Neural progenitor cell (in vitro differentiated cells): ENCODE measurements at regions not wholly inside any gene's neighbourhood (a gene's known extent, or its start where the extent isn't known, plus 50 kb on each side); places are given as distances from the start of the nearest gene placed in this dataset.

Experiments
- DNase-seq: peaks from one replicate; pipeline ENCODE4 v3.0.0-alpha.2; 2016; ENCODE audit warnings: low spot score
- H2AFZ ChIP-seq: fragments of 200-600 bp; sonication (generic); replicated peaks from 2 replicates; pipeline ENCODE4 v1.6.1; 2016; ENCODE audit warnings: antibody characterized with exemption
- H3F3A ChIP-seq: fragments of 200-600 bp; sonication (generic); 2 replicates; pipeline ENCODE4 v1.6.1; 2016; ENCODE audit warnings: antibody characterized with exemption, low read depth
- H3K27ac ChIP-seq: fragments of 200-600 bp; sonication (generic); 2 replicates; pipeline ENCODE4 v1.5.1; 2016; ENCODE audit warnings: mild to moderate bottlenecking
- H3K27me3 ChIP-seq: fragments of 200-600 bp; sonication (generic); 2 replicates; pipeline ENCODE4 v1.6.1; 2016; ENCODE audit warnings: mild to moderate bottlenecking, moderate library complexity
- H3K36me3 ChIP-seq: fragments of 200-600 bp; sonication (generic); 2 replicates; pipeline ENCODE4 v1.5.1; 2016
- H3K4me1 ChIP-seq: fragments of 200-600 bp; sonication (generic); 2 replicates; pipeline ENCODE4 v1.6.1; 2016; ENCODE audit warnings: mixed run types
- H3K4me2 ChIP-seq: fragments of 200-600 bp; sonication (generic); 2 replicates; pipeline ENCODE4 v1.6.1; 2016
- H3K4me3 ChIP-seq: fragments of 200-600 bp; sonication (generic); 2 replicates; pipeline ENCODE4 v1.5.1; 2016
- H3K79me2 ChIP-seq: fragments of 200-600 bp; sonication (generic); 2 replicates; pipeline ENCODE4 v1.6.1; 2016; ENCODE audit warnings: low read depth
- H3K9ac ChIP-seq: fragments of 200-600 bp; sonication (generic); 2 replicates; pipeline ENCODE4 v1.6.1; 2016
- H3K9me3 ChIP-seq: fragments of 200-600 bp; sonication (generic); 2 replicates; pipeline ENCODE4 v1.5.1; 2016; ENCODE audit warnings: low read depth
- H4K20me1 ChIP-seq: fragments of 200-600 bp; sonication (generic); 2 replicates; pipeline ENCODE4 v1.6.1; 2016; ENCODE audit warnings: low read depth
- H3K27ac Mint-ChIP-seq: 3 replicates; pipeline ENCODE4 v1.8.0; 2021; ENCODE audit warnings: mixed read lengths
- H3K27me3 Mint-ChIP-seq: 2 replicates; pipeline ENCODE4 v1.8.0; 2022; ENCODE audit warnings: low read depth, mild to moderate bottlenecking, inconsistent platforms, moderate library complexity, mixed read lengths; ENCODE audit not compliant: insufficient read depth
- H3K36me3 Mint-ChIP-seq: 3 replicates; pipeline ENCODE4 v1.8.0; 2021; ENCODE audit warnings: mixed read lengths
- H3K4me1 Mint-ChIP-seq: 3 replicates; pipeline ENCODE4 v1.8.0; 2021; ENCODE audit warnings: mixed read lengths
- H3K4me3 Mint-ChIP-seq: 3 replicates; pipeline ENCODE4 v1.8.0; 2021; ENCODE audit warnings: mild to moderate bottlenecking, moderate library complexity, mixed read lengths
- H3K9me3 Mint-ChIP-seq: 3 replicates; pipeline ENCODE4 v1.8.0; 2020; ENCODE audit warnings: mixed read lengths
- CTCF ChIP-seq: fragments of 200-600 bp; sonication (generic); IDR thresholded peaks from 2 replicates; pipeline ENCODE4 v1.5.1; 2017; ENCODE audit warnings: antibody characterized with exemption, mild to moderate bottlenecking
- EZH2 ChIP-seq: fragments of 200-600 bp; sonication (generic); IDR thresholded peaks from 2 replicates; pipeline ENCODE4 v1.6.1; 2017; ENCODE audit warnings: antibody characterized with exemption, mild to moderate bottlenecking, moderate library complexity
- EZH2phosphoT487 ChIP-seq: fragments of 200-600 bp; sonication (generic); IDR thresholded peaks from 2 replicates; pipeline ENCODE4 v1.6.1; 2017; ENCODE audit warnings: antibody characterized with exemption

GRCh38 chr6:55664591-55665587 lies 85.9 kb upstream of the HMGCLL1 start:
- Histone ChIP-seq H3K4me1 (no peaks in the 10 kb centered on the region), H3K4me2 (no peak overlapping the region), H3K27me3 (no peaks in the 10 kb centered on the region), H4K20me1 (no peaks in the 10 kb centered on the region), H2AFZ (no peak overlapping the region), H3F3A (no peaks in the 10 kb centered on the region), H3K36me3 (no peaks in the 10 kb centered on the region), H3K79me2 (no peaks in the 10 kb centered on the region), H3K9ac (no peak overlapping the region), H3K9me3 (no peaks in the 10 kb centered on the region), H3K27ac (no peak overlapping the region), H3K4me3 (no peak overlapping the region)
- Mint-ChIP-seq H3K27me3 (peaks cover 2% of the 10 kb centered on the region), H3K4me3 (no peak overlapping the region), H3K36me3 (no peaks in the 10 kb centered on the region), H3K9me3 (peaks cover 30% of the 10 kb centered on the region), H3K4me1 (peaks cover 12% of the 10 kb centered on the region), H3K27ac (no peak overlapping the region)
- no peak for TF ChIP-seq EZH2
- TF ChIP-seq CTCF, result no peak
- no peak for TF ChIP-seq EZH2phosphoT487
- no peak for DNase-seq

- Histone ChIP-seq H3K9ac (no peak overlapping the region), H3K36me3 (no peaks in the 10 kb centered on the region), H3K79me2 (no peaks in the 10 kb centered on the region), H3K4me2 (no peak overlapping the region), H3K4me1 (no peaks in the 10 kb centered on the region), H4K20me1 (no peaks in the 10 kb centered on the region), H3F3A (no peaks in the 10 kb centered on the region), H3K27ac (no peak overlapping the region), H2AFZ (no peak overlapping the region), H3K4me3 (no peak overlapping the region), H3K9me3 (no peaks in the 10 kb centered on the region), H3K27me3 (no peaks in the 10 kb centered on the region)
- peaks cover 12% of the 10 kb centered on the region for H3K4me1 Mint-ChIP-seq
- no peak overlapping the region for H3K27ac Mint-ChIP-seq
- peaks cover 30% of the 10 kb centered on the region for H3K9me3 Mint-ChIP-seq
- TF ChIP-seq EZH2, result no peak
- TF ChIP-seq EZH2phosphoT487, result no peak
- TF ChIP-seq CTCF, result no peak
- H3K4me3 Mint-ChIP-seq, result no peak overlapping the region
- DNase-seq, result no peak
- H3K36me3 Mint-ChIP-seq, result no peaks in the 10 kb centered on the region
- peaks cover 2% of the 10 kb centered on the region for H3K27me3 Mint-ChIP-seq
Observed at GRCh38 chr6:55663914-55664313, 84.9 kb upstream of the HMGCLL1 start.

GRCh38 chr6:55659304-55659703 lies 80.3 kb upstream of the HMGCLL1 start:
- H3K27ac ChIP-seq, result no peak overlapping the region
- Mint-ChIP-seq H3K36me3 (no peaks in the 10 kb centered on the region), H3K27me3 (peaks cover 10% of the 10 kb centered on the region), H3K9me3 (peaks cover 27% of the 10 kb centered on the region), H3K4me3 (no peak overlapping the region), H3K27ac (no peak overlapping the region), H3K4me1 (no peaks in the 10 kb centered on the region)
- H3K4me1 ChIP-seq, result no peaks in the 10 kb centered on the region
- TF ChIP-seq CTCF (no peak), EZH2 (no peak), EZH2phosphoT487 (no peak)
- H3K9me3 ChIP-seq, result no peaks in the 10 kb centered on the region
- DNase-seq, result no peak
- no peaks in the 10 kb centered on the region for H3K36me3 ChIP-seq
- H3K4me2 ChIP-seq, result no peak overlapping the region
- H3F3A ChIP-seq, result no peaks in the 10 kb centered on the region
- H3K79me2 ChIP-seq, result no peaks in the 10 kb centered on the region
- no peak overlapping the region for H2AFZ ChIP-seq
- H3K27me3 ChIP-seq, result no peaks in the 10 kb centered on the region
- no peak overlapping the region for H3K9ac ChIP-seq
- H4K20me1 ChIP-seq, result no peaks in the 10 kb centered on the region
- H3K4me3 ChIP-seq, result no peak overlapping the region
